ENCODE measurements at regions not wholly inside any gene's neighbourhood (a gene's known extent, or its start where the extent isn't known, plus 50 kb on each side); places are given as distances from the start of the nearest gene placed in this dataset.
"Not testable (repeated sequence)": the region's sequence is repeated elsewhere in the genome, so short reads cannot be mapped to it uniquely, and the experiment has no call there.

GRCh38 chr9:106104887-106105286 lies 410.5 kb downstream of the TMEM38B start:
- DNase-seq (ENCODE audit: low read depth, low spot score), result no peak

GRCh38 chr9:106106396-106106795 lies 412.1 kb downstream of the TMEM38B start:
- DNase-seq (ENCODE audit: low read depth, low spot score), result no peak

- no peak for DNase-seq (ENCODE audit: low read depth, low spot score)
Measured at GRCh38 chr9:106107716-106108115, 413.4 kb downstream of the TMEM38B start.

GRCh38 chr9:106109706-106110105 lies 415.4 kb downstream of the TMEM38B start:
- DNase-seq (ENCODE audit: low read depth, low spot score), result not testable (repeated sequence)

- DNase-seq (ENCODE audit: low read depth, low spot score), result no peak
Measured at GRCh38 chr9:106110483-106110882, 416.1 kb downstream of the TMEM38B start.

GRCh38 chr9:106111039-106111730 lies 416.8 kb downstream of the TMEM38B start:
- no peak for DNase-seq (ENCODE audit: low read depth, low spot score)

- DNase-seq (ENCODE audit: low read depth, low spot score), result no peak
Measured at GRCh38 chr9:106112935-106113334, 418.6 kb downstream of the TMEM38B start.

GRCh38 chr9:106119176-106119575 lies 424.8 kb downstream of the TMEM38B start:
- no peak for DNase-seq (ENCODE audit: low read depth, low spot score)

GRCh38 chr9:106120071-106120470 lies 425.7 kb downstream of the TMEM38B start:
- no peak for DNase-seq (ENCODE audit: low read depth, low spot score)

GRCh38 chr9:106127776-106128175 lies 433.4 kb downstream of the TMEM38B start:
- no peak for DNase-seq (ENCODE audit: low read depth, low spot score)

GRCh38 chr9:106130374-106130773 lies 436.0 kb downstream of the TMEM38B start:
- no peak for DNase-seq (ENCODE audit: low read depth, low spot score)

GRCh38 chr9:106143781-106144180 lies 449.4 kb downstream of the TMEM38B start:
- DNase-seq (ENCODE audit: low read depth, low spot score), result no peak

- DNase-seq (ENCODE audit: low read depth, low spot score), result no peak
Measured at GRCh38 chr9:106146066-106146840, 451.9 kb downstream of the TMEM38B start.

GRCh38 chr9:106146886-106147285 lies 452.5 kb downstream of the TMEM38B start:
- no peak for DNase-seq (ENCODE audit: low read depth, low spot score)

- no peak for DNase-seq (ENCODE audit: low read depth, low spot score)
Measured at GRCh38 chr9:106149956-106150355, 455.6 kb downstream of the TMEM38B start.

- DNase-seq (ENCODE audit: low read depth, low spot score), result no peak
Measured at GRCh38 chr9:106156465-106156864, 462.1 kb downstream of the TMEM38B start.

- DNase-seq (ENCODE audit: low read depth, low spot score), result no peak
Measured at GRCh38 chr9:106172265-106172664, 477.9 kb downstream of the TMEM38B start.

- no peak for DNase-seq (ENCODE audit: low read depth, low spot score)
Measured at GRCh38 chr9:106174346-106174745, 480.0 kb downstream of the TMEM38B start.

- DNase-seq (ENCODE audit: low read depth, low spot score), result no peak
Measured at GRCh38 chr9:106177216-106177615, 482.9 kb downstream of the TMEM38B start.

GRCh38 chr9:106179191-106179590 lies 484.9 kb downstream of the TMEM38B start:
- no peak for DNase-seq (ENCODE audit: low read depth, low spot score)

GRCh38 chr9:106203815-106204516 lies 509.6 kb downstream of the TMEM38B start:
- DNase-seq (ENCODE audit: low read depth, low spot score), result not testable (repeated sequence)

GRCh38 chr9:106207298-106207697 lies 513.0 kb downstream of the TMEM38B start:
- DNase-seq (ENCODE audit: low read depth, low spot score), result no peak
